Right lobe of liver (tissue), 6 donors: ENCODE measurements at regions not wholly inside any gene's neighbourhood (a gene's known extent, or its start where the extent isn't known, plus 50 kb on each side); places are given as distances from the start of the nearest gene placed in this dataset.

Experiments used
- ATAC-seq, 4 donors: fragments of 200-7000 bp; cut with Tn5 transposase; one replicate each; pipeline ENCODE4 v1.9.1; 2020; ENCODE audit warnings: mild to moderate bottlenecking in 4 of 4, moderate library complexity in 4 of 4
- DNase-seq, 3 donors: peaks; one replicate each; pipeline ENCODE4 v3.0.0-alpha.2; 2020
- H3K27ac ChIP-seq, 3 donors: fragments of 200-600 bp; one replicate each; pipeline ENCODE4 v1.8.0; 2022
- H3K27me3 ChIP-seq, 2 donors: fragments of 200-600 bp; one replicate each; pipeline ENCODE4 v1.8.0; 2022
- H3K36me3 ChIP-seq, 4 donors: fragments of 200-600 bp; sonication (generic) in 1 of 4; one replicate each; pipeline versions ENCODE4 v1.5.1 to v1.8.0; 2017 to 2022; ENCODE audit warnings: control low read depth in 1 of 4
- H3K4me1 ChIP-seq, 4 donors: fragments of 200-600 bp; sonication (generic) in 1 of 4; one replicate each; pipeline versions ENCODE4 v1.5.1 to v1.8.0; 2017 to 2022; ENCODE audit warnings: control low read depth in 1 of 4
- H3K4me3 ChIP-seq, 3 donors: fragments of 200-600 bp; one replicate each; pipeline ENCODE4 v1.8.0; 2022
- H3K9me3 ChIP-seq, 4 donors: fragments of 200-600 bp; sonication (generic) in 1 of 4; one replicate each; pipeline versions ENCODE4 v1.5.1 to v1.8.0; 2017 to 2022; ENCODE audit warnings: control low read depth in 1 of 4
- POLR2A ChIP-seq: fragments of 450-650 bp; IDR thresholded peaks from one replicate; pipeline ENCODE4 v1.6.1; 2017; ENCODE audit warnings: antibody characterized with exemption, mild to moderate bottlenecking
- WGBS: methylation state at CpG from one replicate; pipeline ENCODE4 v1.1.6; 2018; ENCODE audit warnings: low coverage, low lambda C conversion rate; ENCODE audit not compliant: insufficient coverage; ENCODE audit errors: missing lambda C conversion rate; 5-methylcytosine and 5-hydroxymethylcytosine counted together
- intact Hi-C, 2 donors: fragments of 100-400 bp; cut with DNase I; formaldehyde crosslinking; loops; one replicate each; pipeline versions ENCODE4 v1.11.2 to v1.14.1; 2022
- TF ChIP-seq, protein P1 (sequence below), 4 donors: fragments of 200-600 bp in 3 of 4; fragments of 450-650 bp in 1 of 4; IDR thresholded peaks; one replicate each; pipeline versions ENCODE4 v1.5.1 to v1.8.0; 2016 to 2022; ENCODE audit warnings: antibody characterized with exemption in 4 of 4, mild to moderate bottlenecking in 2 of 4
- donor health status: DM: no; HTN: yes; CAD: no.
- donor health status: DM: no; HTN: no; CAD: no.
- donor health status: DM: no; HTN: no; CAD: no.
- donor health status: DM: no; HTN: yes; CAD: no.
- donor health status: DM: no; HTN: yes; CAD: no.

DNA sequence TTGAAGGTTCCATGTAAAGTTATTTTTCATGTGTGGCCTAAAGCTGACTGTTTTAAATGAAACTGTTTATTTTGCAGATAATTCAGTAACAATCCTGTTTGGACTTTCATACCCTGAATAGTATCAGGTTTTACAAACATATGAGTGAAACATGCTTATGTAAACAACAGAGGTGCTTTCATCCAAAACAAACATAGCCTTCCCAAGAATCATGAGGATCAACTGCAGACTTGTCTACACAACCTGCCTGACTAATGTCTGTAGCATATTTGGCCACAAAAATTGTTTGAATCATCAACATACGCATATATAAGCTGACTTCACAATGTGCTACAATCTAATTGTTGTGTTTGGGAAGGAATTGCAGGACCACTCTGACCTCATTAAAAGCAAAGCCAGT lies 190.4 kb downstream of the DIPK2A start:
- ATAC-seq (peak; percentile 96 to 98 (median 97)), DNase-seq (no peak)
- peak overlapping the region; percentile 35 to 88 (median 57) for H3K27ac ChIP-seq
- 39% methylated on average over 1 of the region's 1 CpG for WGBS
- no peaks in the 10 kb centered on the region for H3K27me3 ChIP-seq
- H3K4me1 ChIP-seq = peaks cover 0 to 26% (median 3%) of the 10 kb centered on the region in 4 donors
- H3K4me3 ChIP-seq = no peak overlapping the region
- H3K36me3 ChIP-seq = no peaks in the 10 kb centered on the region
- H3K9me3 ChIP-seq = no peaks in the 10 kb centered on the region
- intact Hi-C loops = no loop called here
- TF ChIP-seq, protein P1, sequence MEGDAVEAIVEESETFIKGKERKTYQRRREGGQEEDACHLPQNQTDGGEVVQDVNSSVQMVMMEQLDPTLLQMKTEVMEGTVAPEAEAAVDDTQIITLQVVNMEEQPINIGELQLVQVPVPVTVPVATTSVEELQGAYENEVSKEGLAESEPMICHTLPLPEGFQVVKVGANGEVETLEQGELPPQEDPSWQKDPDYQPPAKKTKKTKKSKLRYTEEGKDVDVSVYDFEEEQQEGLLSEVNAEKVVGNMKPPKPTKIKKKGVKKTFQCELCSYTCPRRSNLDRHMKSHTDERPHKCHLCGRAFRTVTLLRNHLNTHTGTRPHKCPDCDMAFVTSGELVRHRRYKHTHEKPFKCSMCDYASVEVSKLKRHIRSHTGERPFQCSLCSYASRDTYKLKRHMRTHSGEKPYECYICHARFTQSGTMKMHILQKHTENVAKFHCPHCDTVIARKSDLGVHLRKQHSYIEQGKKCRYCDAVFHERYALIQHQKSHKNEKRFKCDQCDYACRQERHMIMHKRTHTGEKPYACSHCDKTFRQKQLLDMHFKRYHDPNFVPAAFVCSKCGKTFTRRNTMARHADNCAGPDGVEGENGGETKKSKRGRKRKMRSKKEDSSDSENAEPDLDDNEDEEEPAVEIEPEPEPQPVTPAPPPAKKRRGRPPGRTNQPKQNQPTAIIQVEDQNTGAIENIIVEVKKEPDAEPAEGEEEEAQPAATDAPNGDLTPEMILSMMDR (IDR thresholded peaks at IDR 0.05) = no peak
- no peak for TF ChIP-seq POLR2A

DNA sequence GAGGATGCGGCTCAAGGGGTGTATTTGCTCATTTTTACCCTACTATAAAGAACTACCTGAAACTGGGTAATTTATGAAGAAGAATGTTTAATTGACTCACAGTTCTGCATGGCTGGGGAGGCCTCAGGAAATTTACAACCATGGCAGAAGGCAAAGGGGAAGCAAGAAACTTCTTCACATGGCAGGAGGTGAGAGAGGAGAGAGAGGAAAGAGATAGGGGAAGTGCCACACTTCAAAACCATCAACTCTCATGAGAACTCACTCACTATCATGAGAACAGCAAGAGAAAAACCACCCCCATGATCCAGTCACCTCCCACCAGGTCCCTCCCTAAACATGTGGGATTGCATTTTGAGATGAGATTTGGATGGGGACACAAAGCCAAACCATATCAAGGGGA lies 192.7 kb downstream of the DIPK2A start:
- Histone ChIP-seq H3K4me3 (no peak overlapping the region), H3K27ac (no peak overlapping the region), H3K36me3 (no peaks in the 10 kb centered on the region), H3K9me3 (no peaks in the 10 kb centered on the region), H3K27me3 (no peaks in the 10 kb centered on the region), H3K4me1 (peaks cover 0 to 26% (median 3%) of the 10 kb centered on the region in 4 donors)
- DNase-seq (no peak), ATAC-seq (no peak)
- intact Hi-C loops = no loop called here
- 60% methylated on average over 1 of the region's 1 CpG for WGBS
- TF ChIP-seq, protein P1 (IDR thresholded peaks at IDR 0.05) = no peak
- no peak for TF ChIP-seq POLR2A

DNA sequence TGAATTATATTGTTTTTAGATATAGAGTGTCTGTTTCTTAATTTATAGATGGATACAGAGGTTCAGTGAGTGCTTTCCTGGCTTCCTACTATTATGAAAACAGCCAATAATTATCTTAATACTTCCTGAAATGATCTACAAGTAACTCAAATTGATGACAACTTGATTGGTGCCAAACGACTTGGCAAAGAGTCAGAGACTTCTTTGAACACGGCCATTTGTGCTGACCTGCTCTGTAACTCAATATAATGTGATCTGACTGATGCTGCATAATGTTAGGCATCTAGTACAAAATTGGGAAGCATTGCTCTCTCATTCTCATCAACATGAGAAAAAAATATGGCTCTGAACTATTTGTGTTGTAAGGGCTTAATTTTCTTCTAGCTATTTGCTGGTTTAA lies 193.9 kb downstream of the DIPK2A start:
- Histone ChIP-seq H3K4me1 (peaks cover 0 to 23% (median 2%) of the 10 kb centered on the region in 4 donors), H3K36me3 (no peaks in the 10 kb centered on the region), H3K27me3 (no peaks in the 10 kb centered on the region), H3K9me3 (no peaks in the 10 kb centered on the region), H3K27ac (no peak overlapping the region), H3K4me3 (no peak overlapping the region)
- TF ChIP-seq POLR2A = no peak
- TF ChIP-seq, protein P1 (IDR thresholded peaks at IDR 0.05) = no peak
- WGBS = 18% methylated on average over 2 of the region's 2 CpGs
- ATAC-seq (no peak), DNase-seq (no peak)
- intact Hi-C loops = no loop called here

DNA sequence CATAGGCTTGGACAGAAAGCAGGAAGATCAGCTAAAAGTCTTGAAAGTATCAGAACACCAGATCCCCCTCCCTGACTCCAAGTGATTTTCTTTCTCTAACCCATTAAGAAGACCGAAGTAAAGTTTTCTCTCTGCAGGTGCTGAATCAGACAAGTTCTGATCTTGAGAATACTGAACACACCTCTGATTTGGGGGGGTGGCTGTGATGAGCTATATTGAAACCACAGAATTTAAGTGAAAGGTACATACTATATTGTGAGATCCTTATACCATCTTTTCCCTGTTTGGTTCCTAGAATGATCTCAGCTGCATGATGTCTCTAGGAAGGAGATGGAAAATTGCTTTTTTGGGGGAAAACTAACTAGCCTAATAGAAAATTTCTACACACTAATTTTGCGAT lies 196.0 kb downstream of the DIPK2A start:
- no peak overlapping the region for H3K4me3 ChIP-seq
- H3K36me3 ChIP-seq = no peaks in the 10 kb centered on the region
- intact Hi-C loops = no loop called here
- no peak for TF ChIP-seq POLR2A
- TF ChIP-seq, protein P1 (IDR thresholded peaks at IDR 0.05) = no peak
- no peaks in the 10 kb centered on the region for H3K9me3 ChIP-seq
- WGBS = 100% methylated on average over 2 of the region's 2 CpGs
- DNase-seq (no peak), ATAC-seq (no peak)
- H3K4me1 ChIP-seq = peaks cover 0 to 3% (median 0%) of the 10 kb centered on the region in 4 donors
- no peak overlapping the region for H3K27ac ChIP-seq
- H3K27me3 ChIP-seq = no peaks in the 10 kb centered on the region

DNA sequence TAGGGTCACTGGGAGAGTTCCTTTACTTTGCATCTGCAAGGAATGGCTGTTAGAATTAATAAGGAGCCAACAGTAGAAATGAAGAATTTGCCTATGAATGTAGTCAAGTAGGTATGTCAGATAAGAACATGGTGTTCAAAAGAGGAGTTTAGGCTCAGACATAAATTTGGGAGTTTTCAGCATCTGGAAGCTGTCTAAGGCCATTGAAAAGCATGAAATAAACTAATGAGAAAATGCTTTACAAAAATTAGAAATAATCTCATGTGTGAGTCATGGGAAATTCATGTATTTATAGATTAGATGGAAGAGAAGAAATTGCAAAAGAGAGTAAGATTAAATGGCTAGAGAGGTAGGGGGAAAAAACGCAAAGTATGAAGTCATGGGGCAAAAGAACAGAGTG lies 201.9 kb downstream of the DIPK2A start:
- WGBS = 50% methylated on average over 1 of the region's 1 CpG
- no peak for ATAC-seq
- no peaks in the 10 kb centered on the region for H3K36me3 ChIP-seq
- H3K4me3 ChIP-seq = no peak overlapping the region
- intact Hi-C loops = no loop called here
- no peaks in the 10 kb centered on the region for H3K27me3 ChIP-seq
- H3K4me1 ChIP-seq = no peaks in the 10 kb centered on the region
- H3K9me3 ChIP-seq = no peaks in the 10 kb centered on the region
- DNase-seq = no peak
- no peak for TF ChIP-seq POLR2A
- TF ChIP-seq, protein P1 (IDR thresholded peaks at IDR 0.05) = no peak
- no peak overlapping the region for H3K27ac ChIP-seq
